Memory B cell (primary cell): ENCODE measurements at regions not wholly inside any gene's neighbourhood (a gene's known extent, or its start where the extent isn't known, plus 50 kb on each side); places are given as distances from the start of the nearest gene placed in this dataset.
"Not testable (repeated sequence)": the region's sequence is repeated elsewhere in the genome, so short reads cannot be mapped to it uniquely, and the experiment has no call there.

Experiments
- ATAC-seq: fragments of 150-1000 bp; cut with Tn5 transposase; 2 replicates; pipeline ENCODE4 v1.10.0; 2021; ENCODE audit warnings: low read depth, mild to moderate bottlenecking, moderate library complexity
- DNase-seq, 2 donors: peaks; one replicate each; pipeline ENCODE4 v3.0.0; 2022; ENCODE audit warnings: low spot score in 2 of 2
- H3K27ac Mint-ChIP-seq: one replicate; pipeline ENCODE4 v1.8.0; 2022; ENCODE audit warnings: mild to moderate bottlenecking, moderate library complexity, mixed read lengths
- H3K27me3 Mint-ChIP-seq: one replicate; pipeline ENCODE4 v1.8.0; 2022; ENCODE audit warnings: mixed read lengths
- H3K36me3 Mint-ChIP-seq: one replicate; pipeline ENCODE4 v1.8.0; 2022; ENCODE audit warnings: mild to moderate bottlenecking, mixed read lengths
- H3K4me1 Mint-ChIP-seq: one replicate; pipeline ENCODE4 v1.8.0; 2022; ENCODE audit warnings: mixed read lengths
- H3K4me3 Mint-ChIP-seq: one replicate; pipeline ENCODE4 v1.8.0; 2022; ENCODE audit warnings: mild to moderate bottlenecking, moderate library complexity, mixed read lengths
- H3K9me3 Mint-ChIP-seq: one replicate; pipeline ENCODE4 v1.8.0; 2022; ENCODE audit warnings: mixed read lengths

DNA sequence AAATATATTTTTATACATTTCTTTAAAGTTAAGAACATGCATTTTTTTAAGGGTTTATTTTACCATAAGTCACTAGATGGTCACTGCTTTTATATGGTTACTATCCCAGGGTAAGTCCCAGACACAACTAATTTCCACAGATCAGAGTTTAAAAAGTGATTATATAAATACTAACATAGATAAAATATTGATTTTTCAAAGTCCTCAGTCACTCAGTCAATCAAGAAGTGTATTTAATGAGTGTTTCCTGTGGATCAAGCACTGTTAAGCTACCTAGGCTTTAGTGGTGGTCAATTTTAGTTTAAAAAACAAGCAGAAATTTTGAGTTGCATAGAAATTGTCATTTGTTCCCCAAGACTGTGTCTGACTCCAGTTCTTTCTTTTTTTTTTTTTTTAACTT is 399.5 kb upstream of the SYNCRIP start:
- Mint-ChIP-seq H3K4me1 (no peaks in the 10 kb centered on the region), H3K36me3 (no peaks in the 10 kb centered on the region), H3K27me3 (no peaks in the 10 kb centered on the region), H3K9me3 (peaks cover 15% of the 10 kb centered on the region), H3K27ac (no peak overlapping the region), H3K4me3 (no peak overlapping the region)
- ATAC-seq: no peak
- DNase-seq: no peak

DNA sequence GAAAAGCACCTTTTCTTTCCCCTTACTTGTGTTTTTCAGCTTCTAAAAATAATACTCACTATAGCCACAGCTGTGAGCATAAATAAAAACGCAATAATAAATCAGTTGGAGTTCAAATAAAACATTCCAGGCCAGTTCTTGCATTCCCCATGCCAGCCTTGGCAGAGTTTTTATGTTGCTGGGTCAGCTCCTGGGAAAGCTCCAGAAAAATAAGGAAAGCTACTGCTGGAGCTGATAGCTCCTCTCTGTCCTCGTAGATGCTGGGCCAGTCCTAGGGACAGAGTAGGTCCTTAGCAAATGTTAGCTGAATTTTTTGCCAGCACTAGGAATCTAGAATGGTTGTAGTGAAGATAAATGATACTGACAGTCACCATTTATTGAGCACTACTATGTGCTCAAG is 389.0 kb upstream of the SYNCRIP start:
- Mint-ChIP-seq H3K36me3 (no peaks in the 10 kb centered on the region), H3K4me3 (no peak overlapping the region), H3K4me1 (no peaks in the 10 kb centered on the region), H3K27ac (no peak overlapping the region), H3K9me3 (no peaks in the 10 kb centered on the region), H3K27me3 (peaks cover 2% of the 10 kb centered on the region)
- no peak for DNase-seq
- no peak for ATAC-seq

DNA sequence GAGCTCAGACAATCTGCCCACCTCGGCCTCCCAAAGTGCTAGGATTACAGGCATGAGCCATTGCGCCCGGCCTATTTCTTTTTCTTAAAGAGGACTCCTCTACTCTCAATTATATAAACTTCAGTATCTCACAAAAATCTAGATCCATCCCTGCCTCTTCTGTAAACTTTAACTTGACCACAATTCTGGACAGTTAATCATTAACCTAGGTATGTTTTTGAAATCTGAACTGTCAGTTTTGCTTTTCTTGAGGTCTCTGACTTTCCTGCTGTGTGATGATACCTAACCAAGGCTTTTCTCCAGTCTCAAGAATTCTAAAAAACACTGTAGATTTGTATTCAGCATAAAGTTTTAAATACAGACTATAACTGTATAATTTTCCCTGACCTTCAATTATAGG is 388.2 kb upstream of the SYNCRIP start:
- no peak for ATAC-seq
- no peaks in the 10 kb centered on the region for H3K36me3 Mint-ChIP-seq
- no peaks in the 10 kb centered on the region for H3K9me3 Mint-ChIP-seq
- no peak overlapping the region for H3K27ac Mint-ChIP-seq
- no peak for DNase-seq
- no peaks in the 10 kb centered on the region for H3K4me1 Mint-ChIP-seq
- H3K27me3 Mint-ChIP-seq: peaks cover 2% of the 10 kb centered on the region
- no peak overlapping the region for H3K4me3 Mint-ChIP-seq

DNA sequence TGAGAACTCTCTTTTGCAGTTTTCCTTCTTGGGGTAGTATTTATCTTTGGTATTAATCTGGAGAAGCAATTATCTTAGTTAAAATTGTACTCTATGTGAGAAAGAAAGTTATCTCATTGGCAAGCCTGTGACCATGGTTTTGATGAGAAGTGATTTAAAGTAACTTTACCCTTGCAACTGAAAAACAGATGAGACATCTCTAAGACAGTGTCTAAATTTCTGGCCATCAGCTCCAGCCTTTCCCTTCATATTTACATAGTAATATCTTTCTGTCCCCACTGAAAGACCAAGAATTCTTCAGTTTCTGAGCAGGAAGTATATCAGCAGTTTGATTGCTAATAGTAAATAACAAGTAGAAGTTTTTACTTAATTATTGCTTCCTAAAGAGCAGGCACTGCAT is 386.1 kb upstream of the SYNCRIP start:
- ATAC-seq: no peak
- Mint-ChIP-seq H3K4me1 (no peaks in the 10 kb centered on the region), H3K36me3 (no peaks in the 10 kb centered on the region), H3K27me3 (peaks cover 2% of the 10 kb centered on the region), H3K4me3 (no peak overlapping the region), H3K9me3 (no peaks in the 10 kb centered on the region), H3K27ac (no peak overlapping the region)
- DNase-seq: no peak

DNA sequence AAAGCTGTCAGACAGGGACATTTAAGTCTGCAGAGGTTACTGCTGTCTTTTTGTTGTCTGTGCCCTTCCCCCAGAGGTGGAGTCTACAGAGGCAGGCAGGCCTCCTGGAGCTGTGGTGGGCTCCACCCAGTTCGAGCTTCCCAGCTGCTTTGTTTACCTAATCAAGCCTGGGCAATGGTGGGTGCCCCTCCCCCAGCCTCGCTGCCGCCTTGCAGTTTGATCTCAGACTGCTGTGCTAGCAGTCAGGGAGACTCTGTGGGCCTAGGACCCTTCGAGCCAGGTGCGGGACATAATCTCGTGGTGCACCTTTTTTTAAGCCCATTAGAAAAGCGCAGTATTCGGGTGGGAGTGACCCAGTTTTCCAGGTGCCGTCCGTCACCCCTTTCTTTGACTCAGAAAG is 384.2 kb upstream of the SYNCRIP start:
- H3K27me3 Mint-ChIP-seq, H3K4me3 Mint-ChIP-seq, H3K36me3 Mint-ChIP-seq, ATAC-seq, DNase-seq, H3K9me3 Mint-ChIP-seq, H3K4me1 Mint-ChIP-seq, H3K27ac Mint-ChIP-seq: not testable (repeated sequence)

DNA sequence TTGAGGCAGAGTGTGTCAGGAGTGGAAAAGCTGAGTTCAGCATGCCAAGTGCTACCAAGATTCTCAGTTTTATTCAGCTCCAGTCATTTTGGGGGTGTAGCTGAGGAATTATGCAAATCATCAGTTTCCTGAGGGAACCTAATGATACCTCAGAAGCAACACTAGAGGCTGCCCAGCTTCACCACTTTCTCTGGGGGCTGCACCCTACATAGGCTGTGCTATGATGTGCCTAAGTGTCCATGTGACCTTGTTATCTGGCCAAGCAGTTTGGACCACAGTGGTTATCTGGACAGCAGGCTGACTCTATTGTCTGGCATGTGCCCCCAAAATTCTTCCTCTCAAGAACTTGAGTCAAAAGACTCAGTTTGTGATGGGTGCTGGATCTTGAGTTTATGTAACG is 374.6 kb upstream of the SYNCRIP start:
- H3K4me1 Mint-ChIP-seq: no peaks in the 10 kb centered on the region
- H3K36me3 Mint-ChIP-seq: no peaks in the 10 kb centered on the region
- H3K27me3 Mint-ChIP-seq: no peaks in the 10 kb centered on the region
- DNase-seq (no peak), ATAC-seq (no peak)
- no peak overlapping the region for H3K27ac Mint-ChIP-seq
- H3K4me3 Mint-ChIP-seq: no peak overlapping the region
- no peaks in the 10 kb centered on the region for H3K9me3 Mint-ChIP-seq

DNA sequence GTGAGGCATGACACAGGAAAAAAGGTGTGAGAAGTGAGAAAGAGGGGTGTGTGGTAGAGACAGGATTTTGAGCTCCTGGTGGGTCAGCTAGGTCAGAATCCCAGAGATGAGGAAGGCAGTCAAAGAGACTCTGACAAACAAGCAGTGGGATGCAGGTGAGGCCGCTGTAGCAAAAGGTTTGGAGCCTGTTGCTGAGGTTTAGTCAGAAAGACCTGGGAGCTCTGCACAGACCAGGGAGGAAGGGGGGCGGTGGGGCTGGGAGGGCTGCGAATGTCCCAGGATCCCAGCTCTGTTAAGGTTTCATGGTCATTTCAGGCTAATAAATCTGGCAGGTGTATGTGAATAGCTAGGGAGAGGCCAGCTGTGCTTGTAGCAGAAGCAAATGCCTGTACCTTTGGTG is 373.9 kb upstream of the SYNCRIP start:
- no peaks in the 10 kb centered on the region for H3K4me1 Mint-ChIP-seq
- no peaks in the 10 kb centered on the region for H3K36me3 Mint-ChIP-seq
- ATAC-seq: no peak
- H3K27me3 Mint-ChIP-seq: no peaks in the 10 kb centered on the region
- no peak for DNase-seq
- no peak overlapping the region for H3K27ac Mint-ChIP-seq
- H3K9me3 Mint-ChIP-seq: no peaks in the 10 kb centered on the region
- H3K4me3 Mint-ChIP-seq: no peak overlapping the region

DNA sequence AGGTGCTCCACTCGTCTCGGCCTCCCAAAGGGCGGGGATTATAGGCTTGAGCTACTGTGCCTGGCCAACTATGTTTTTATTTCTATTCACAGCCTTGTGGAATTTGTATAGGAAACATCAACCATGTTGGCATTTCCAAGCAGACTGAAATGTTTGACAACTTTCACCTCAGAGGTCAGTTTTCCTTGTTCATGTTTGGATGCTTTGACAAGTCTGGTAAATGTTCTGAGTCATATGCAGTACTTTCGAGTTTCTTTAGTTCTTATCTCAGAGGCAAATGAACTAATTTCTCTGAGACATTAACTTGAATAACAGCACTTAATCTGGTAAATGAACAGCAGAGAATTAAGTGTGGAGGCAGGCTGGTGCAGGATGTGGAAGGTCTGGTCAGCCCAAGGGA is 373.4 kb upstream of the SYNCRIP start:
- Mint-ChIP-seq H3K27me3 (no peaks in the 10 kb centered on the region), H3K4me1 (no peaks in the 10 kb centered on the region), H3K4me3 (no peak overlapping the region), H3K36me3 (no peaks in the 10 kb centered on the region), H3K27ac (no peak overlapping the region), H3K9me3 (no peaks in the 10 kb centered on the region)
- no peak for ATAC-seq
- DNase-seq: no peak

DNA sequence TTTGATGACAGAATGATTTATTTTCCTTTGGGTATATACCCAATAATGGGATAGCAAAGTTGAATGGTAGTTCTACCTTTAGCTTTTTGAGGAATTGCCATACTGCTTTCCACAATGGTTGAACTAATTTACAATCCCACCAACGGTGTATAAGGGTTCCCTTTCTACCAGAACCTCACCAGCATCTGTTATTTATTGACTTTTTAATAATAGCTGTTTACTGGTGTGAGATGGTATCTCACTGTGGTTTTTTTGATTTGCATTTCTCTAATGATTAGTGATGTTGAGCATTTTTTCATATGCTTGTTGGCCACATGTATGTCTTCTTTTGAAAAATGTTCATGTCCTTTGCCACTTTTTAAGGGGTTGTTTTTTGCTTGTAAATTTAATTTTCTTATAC is 370.3 kb upstream of the SYNCRIP start:
- H3K9me3 Mint-ChIP-seq, H3K4me1 Mint-ChIP-seq, ATAC-seq, H3K27me3 Mint-ChIP-seq, H3K27ac Mint-ChIP-seq, H3K4me3 Mint-ChIP-seq, H3K36me3 Mint-ChIP-seq, DNase-seq: not testable (repeated sequence)

DNA sequence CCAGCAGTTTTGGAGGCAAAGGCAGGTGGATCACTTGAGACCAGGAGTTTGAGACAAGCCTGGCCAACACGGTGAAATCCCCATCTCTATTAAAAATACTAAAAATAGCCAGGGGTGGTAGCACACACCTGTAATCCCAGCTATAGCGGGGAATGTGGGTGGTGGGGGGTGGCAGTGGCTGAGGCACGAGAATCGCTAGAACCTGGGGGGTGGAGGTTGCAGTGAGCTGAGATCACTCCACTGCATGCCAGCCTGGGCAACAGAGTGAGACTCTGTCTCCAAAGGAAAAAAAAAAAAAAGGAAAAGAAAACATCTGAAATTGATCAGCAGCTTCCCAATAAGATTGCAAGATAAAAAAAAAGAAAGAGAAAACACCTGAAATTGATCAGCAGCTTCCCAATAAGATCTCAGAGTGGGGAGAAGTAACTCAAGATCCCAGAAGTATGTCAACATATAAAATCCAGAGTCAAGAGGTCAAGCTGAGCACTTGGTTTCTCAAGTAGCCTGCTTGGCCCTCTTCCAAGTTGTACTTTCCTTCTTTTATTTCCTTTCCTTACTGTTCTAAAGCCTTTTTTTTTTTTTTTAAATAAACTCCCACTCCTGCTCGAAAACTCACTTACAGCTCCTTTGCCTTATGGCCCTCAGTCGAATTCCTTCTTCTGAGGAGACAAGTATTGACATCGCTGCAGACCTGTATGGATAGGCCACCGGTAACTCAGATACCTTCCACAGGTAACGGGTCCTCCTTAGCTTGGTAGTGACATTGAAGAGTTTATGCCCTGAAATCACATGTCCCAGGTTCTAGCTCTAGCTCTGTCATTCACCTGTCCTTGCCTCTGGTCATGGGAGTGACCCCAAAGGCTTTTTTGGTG is 368.5 kb upstream of the SYNCRIP start:
- ATAC-seq (no peak), DNase-seq (no peak)
- Mint-ChIP-seq H3K4me3 (no peak overlapping the region), H3K4me1 (no peaks in the 10 kb centered on the region), H3K36me3 (no peaks in the 10 kb centered on the region), H3K27ac (no peak overlapping the region), H3K27me3 (no peaks in the 10 kb centered on the region), H3K9me3 (no peaks in the 10 kb centered on the region)

DNA sequence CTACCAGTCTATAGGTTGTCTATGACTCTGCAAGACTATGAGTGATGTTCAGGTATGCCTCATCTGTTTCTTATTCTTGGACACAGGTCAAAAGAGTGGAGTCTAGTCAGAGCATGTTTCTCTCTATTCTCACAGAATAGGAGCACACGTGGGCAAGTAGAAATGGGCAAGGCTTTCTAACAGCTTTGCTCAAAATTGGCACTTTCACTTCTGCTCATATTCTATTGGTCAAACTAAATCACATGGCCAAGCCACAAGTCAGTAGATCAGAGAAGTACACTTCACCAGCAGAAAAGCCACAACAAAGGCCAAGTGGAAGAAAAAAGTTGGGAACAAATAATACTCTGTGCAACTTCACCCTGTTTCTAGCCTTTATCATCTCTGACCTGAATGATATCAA is 354.5 kb upstream of the SYNCRIP start:
- H3K9me3 Mint-ChIP-seq: peaks cover 4% of the 10 kb centered on the region
- H3K4me1 Mint-ChIP-seq: no peaks in the 10 kb centered on the region
- ATAC-seq (no peak), DNase-seq (no peak)
- no peak overlapping the region for H3K4me3 Mint-ChIP-seq
- no peak overlapping the region for H3K27ac Mint-ChIP-seq
- H3K36me3 Mint-ChIP-seq: no peaks in the 10 kb centered on the region
- H3K27me3 Mint-ChIP-seq: no peaks in the 10 kb centered on the region

DNA sequence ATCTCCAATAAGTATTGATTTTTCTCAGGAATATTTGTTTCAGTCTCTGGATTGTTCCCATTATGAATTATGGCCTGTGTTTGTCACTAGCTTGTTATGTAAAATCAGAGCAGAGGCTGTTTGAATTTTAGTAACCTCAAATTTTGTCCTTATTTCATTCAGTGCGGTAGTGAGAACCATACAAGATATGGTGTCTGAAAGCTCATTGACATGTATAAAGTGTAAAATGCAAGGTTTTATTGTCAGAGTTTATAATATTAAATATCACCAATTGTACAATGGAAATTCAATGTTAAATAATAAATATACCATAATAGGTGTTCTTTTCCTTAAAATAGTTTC is 353.3 kb upstream of the SYNCRIP start:
- DNase-seq: no peak
- no peak overlapping the region for H3K4me3 Mint-ChIP-seq
- H3K27me3 Mint-ChIP-seq: no peaks in the 10 kb centered on the region
- H3K9me3 Mint-ChIP-seq: peaks cover 4% of the 10 kb centered on the region
- no peak for ATAC-seq
- H3K27ac Mint-ChIP-seq: no peak overlapping the region
- no peaks in the 10 kb centered on the region for H3K36me3 Mint-ChIP-seq
- no peaks in the 10 kb centered on the region for H3K4me1 Mint-ChIP-seq

DNA sequence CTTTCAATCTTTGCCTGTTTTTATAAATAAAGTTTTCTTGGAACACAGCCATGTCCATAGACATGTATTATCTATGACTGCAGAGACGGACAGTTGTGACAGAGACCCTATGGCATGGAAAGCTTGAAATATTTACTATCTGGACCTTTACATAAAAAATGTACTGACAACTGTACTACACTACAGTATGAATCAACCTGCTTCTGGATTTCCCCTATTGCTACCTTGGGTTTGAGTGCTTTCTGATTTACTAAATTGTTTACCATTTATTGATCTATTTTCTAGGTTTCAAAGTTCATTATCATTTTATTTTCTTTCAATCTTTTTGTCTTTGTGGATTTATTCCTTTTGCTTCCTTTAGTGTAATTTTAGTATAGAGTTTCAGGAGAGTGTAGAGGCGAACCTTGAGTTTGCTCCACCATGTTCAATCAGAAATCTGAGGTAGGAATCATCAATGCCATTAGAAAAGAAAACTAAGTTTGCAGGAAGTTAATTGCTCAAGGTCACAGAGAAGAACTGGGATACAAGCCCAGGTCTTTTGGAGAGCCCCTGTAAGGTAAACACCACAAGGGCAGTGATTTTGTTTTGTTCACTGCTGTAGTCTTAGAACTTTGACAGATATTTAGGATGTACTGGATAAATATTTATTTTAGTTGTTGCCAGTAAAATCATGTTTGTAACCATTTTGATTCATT is 352.8 kb upstream of the SYNCRIP start:
- H3K27ac Mint-ChIP-seq: no peak overlapping the region
- no peak overlapping the region for H3K4me3 Mint-ChIP-seq
- H3K4me1 Mint-ChIP-seq: no peaks in the 10 kb centered on the region
- H3K36me3 Mint-ChIP-seq: no peaks in the 10 kb centered on the region
- ATAC-seq (no peak), DNase-seq (no peak)
- H3K27me3 Mint-ChIP-seq: no peaks in the 10 kb centered on the region
- H3K9me3 Mint-ChIP-seq: peaks cover 4% of the 10 kb centered on the region

DNA sequence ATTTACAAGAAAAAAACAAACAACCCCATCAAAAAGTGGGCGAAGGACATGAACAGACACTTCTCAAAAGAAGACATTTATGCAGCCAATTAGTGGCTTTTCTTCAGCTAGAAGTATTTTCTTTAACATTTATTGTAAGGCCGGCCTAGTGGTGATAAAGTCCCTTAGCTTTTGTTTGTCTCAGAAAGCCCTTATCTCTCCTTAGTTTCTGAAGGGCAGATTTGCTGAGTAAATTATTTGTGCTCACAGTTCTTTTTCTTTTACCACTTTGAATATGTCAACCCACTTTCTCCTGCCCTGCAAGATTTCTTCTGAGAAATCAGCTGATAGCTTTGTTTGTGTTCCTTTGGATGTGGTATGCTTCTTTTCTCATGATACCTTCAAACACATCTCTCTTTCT is 344.0 kb upstream of the SYNCRIP start:
- Mint-ChIP-seq H3K4me3 (no peak overlapping the region), H3K27me3 (no peaks in the 10 kb centered on the region), H3K9me3 (peaks cover 13% of the 10 kb centered on the region), H3K27ac (no peak overlapping the region), H3K36me3 (no peaks in the 10 kb centered on the region), H3K4me1 (no peaks in the 10 kb centered on the region)
- DNase-seq (no peak), ATAC-seq (no peak)
